ENCODE measurements at regions not wholly inside any gene's neighbourhood (a gene's known extent, or its start where the extent isn't known, plus 50 kb on each side); places are given as distances from the start of the nearest gene placed in this dataset.

GRCh38 chr7:25964483-25964991 is 187.5 kb upstream of the NFE2L3 start:
- CTCF ChIA-PET = no interaction called here

GRCh38 chr7:25965405-25966123 is 186.4 kb upstream of the NFE2L3 start:
- POLR2A ChIA-PET = no interaction called here

More at GRCh38 chr7:25964483-25964991, 187.5 kb upstream of the NFE2L3 start:
- no peak for TF ChIP-seq CTCF (IDR thresholded peaks at IDR 0.05; ENCODE audit: insufficient read depth, low read length, missing control alignments)
- H3K4me3 ChIP-seq (ENCODE audit: low read depth, low read length) = no peak overlapping the region
- DNase-seq (ENCODE audit: low read depth, low spot score) = no peak
- POLR2A ChIA-PET = no interaction called here

GRCh38 chr7:25966469-25966868 is 185.5 kb upstream of the NFE2L3 start:
- ChIA-PET CTCF (interaction anchor here (0.6 kb wide), 1 partner anchor 85 kb away, joined by 3 read pairs; no protein-coding TSS in a partner anchor), POLR2A (no interaction called here)
- H3K4me3 ChIP-seq (ENCODE audit: low read depth, low read length) = no peak overlapping the region
- no peak for TF ChIP-seq CTCF (IDR thresholded peaks at IDR 0.05; ENCODE audit: insufficient read depth, low read length, missing control alignments)
- no peak for DNase-seq (ENCODE audit: low read depth, low spot score)

More at GRCh38 chr7:25965405-25966123, 186.4 kb upstream of the NFE2L3 start:
- no peak for DNase-seq (ENCODE audit: low read depth, low spot score)
- CTCF ChIA-PET = no interaction called here
- no peak overlapping the region for H3K4me3 ChIP-seq (ENCODE audit: low read depth, low read length)
- no peak for TF ChIP-seq CTCF (IDR thresholded peaks at IDR 0.05; ENCODE audit: insufficient read depth, low read length, missing control alignments)

- no peak overlapping the region for H3K4me3 ChIP-seq (ENCODE audit: low read depth, low read length)
- TF ChIP-seq CTCF (IDR thresholded peaks at IDR 0.05; ENCODE audit: insufficient read depth, low read length, missing control alignments) = no peak
- ChIA-PET POLR2A (no interaction called here), CTCF (interaction anchor here (0.6 kb wide), 1 partner anchor 84 kb away, joined by 3 read pairs; no protein-coding TSS in a partner anchor)
- no peak for DNase-seq (ENCODE audit: low read depth, low spot score)
These were observed 184.5 kb upstream of the NFE2L3 start for GRCh38 chr7:25967278-25968204.

- CTCF ChIA-PET = no interaction called here
- DNase-seq (ENCODE audit: low read depth, low spot score) = no peak
- POLR2A ChIA-PET = no interaction called here
- no peak for TF ChIP-seq CTCF (IDR thresholded peaks at IDR 0.05; ENCODE audit: insufficient read depth, low read length, missing control alignments)
- H3K4me3 ChIP-seq (ENCODE audit: low read depth, low read length) = no peak overlapping the region
These were observed 183.6 kb upstream of the NFE2L3 start for GRCh38 chr7:25968205-25968993.

All from AG04449 (cell line).